ENCODE measurements at regions not wholly inside any gene's neighbourhood (a gene's known extent, or its start where the extent isn't known, plus 50 kb on each side); places are given as distances from the start of the nearest gene placed in this dataset.

DNA sequence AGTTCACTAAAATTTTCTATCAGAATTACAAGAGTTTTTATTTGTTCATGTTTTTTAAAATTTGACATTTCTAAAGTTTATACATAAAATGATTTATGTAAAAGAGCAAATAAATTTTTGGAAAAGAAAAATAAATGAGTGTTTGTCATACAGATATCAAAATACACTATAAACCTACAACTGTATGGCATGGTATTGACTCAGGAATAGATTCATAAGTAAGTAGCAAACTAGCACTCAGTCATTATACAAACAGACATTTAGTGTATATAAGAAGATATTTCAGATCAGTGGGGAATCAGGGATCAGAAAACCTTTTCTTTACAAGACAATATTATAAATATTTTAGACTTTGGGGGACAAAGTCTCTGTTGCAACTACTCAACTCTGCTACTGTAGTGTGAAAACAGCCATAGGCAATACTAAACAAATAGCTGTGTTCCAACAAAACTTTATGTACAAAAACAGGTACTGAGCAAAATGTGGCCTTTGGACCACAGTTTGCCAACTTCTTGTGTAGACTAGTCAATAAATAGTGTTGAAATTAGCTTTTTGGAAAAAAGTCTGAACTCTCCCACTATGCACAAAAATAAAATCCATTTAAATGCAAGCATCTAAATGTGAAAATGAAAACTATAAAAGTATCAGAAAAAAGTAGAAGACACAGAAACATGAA is 508.8 kb upstream of the CAMK1G start:
- Histone ChIP-seq H3K27ac (ENCODE audit: low read length) (no peak overlapping the region), H3K27me3 (ENCODE audit: insufficient read depth, low read length, poor library complexity) (no peaks in the 10 kb centered on the region), H4K20me1 (ENCODE audit: insufficient read depth, low read length) (no peaks in the 10 kb centered on the region), H2AFZ (ENCODE audit: low read depth, low read length) (no peak overlapping the region), H3K79me2 (ENCODE audit: insufficient read depth, low read length) (no peaks in the 10 kb centered on the region), H3K9me3 (ENCODE audit: insufficient read depth, low read length, severe bottlenecking) (no peaks in the 10 kb centered on the region), H3K4me1 (ENCODE audit: insufficient read depth, low read length) (no peaks in the 10 kb centered on the region), H3K4me2 (ENCODE audit: insufficient read depth, low read length) (no peak overlapping the region), H3K36me3 (ENCODE audit: insufficient read depth, low read length) (no peaks in the 10 kb centered on the region), H3K4me3 (ENCODE audit: low read depth in 1 of 2, low read length in 2 of 2) (no peak overlapping the region), H3K9ac (ENCODE audit: low read depth, low read length) (no peak overlapping the region)
- no peak for ATAC-seq (ENCODE audit: insufficient read depth, low read depth)
- no peak for DNase-seq
- TF ChIP-seq, protein P1, sequence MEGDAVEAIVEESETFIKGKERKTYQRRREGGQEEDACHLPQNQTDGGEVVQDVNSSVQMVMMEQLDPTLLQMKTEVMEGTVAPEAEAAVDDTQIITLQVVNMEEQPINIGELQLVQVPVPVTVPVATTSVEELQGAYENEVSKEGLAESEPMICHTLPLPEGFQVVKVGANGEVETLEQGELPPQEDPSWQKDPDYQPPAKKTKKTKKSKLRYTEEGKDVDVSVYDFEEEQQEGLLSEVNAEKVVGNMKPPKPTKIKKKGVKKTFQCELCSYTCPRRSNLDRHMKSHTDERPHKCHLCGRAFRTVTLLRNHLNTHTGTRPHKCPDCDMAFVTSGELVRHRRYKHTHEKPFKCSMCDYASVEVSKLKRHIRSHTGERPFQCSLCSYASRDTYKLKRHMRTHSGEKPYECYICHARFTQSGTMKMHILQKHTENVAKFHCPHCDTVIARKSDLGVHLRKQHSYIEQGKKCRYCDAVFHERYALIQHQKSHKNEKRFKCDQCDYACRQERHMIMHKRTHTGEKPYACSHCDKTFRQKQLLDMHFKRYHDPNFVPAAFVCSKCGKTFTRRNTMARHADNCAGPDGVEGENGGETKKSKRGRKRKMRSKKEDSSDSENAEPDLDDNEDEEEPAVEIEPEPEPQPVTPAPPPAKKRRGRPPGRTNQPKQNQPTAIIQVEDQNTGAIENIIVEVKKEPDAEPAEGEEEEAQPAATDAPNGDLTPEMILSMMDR (IDR thresholded peaks at IDR 0.05; ENCODE audit: borderline replicate concordance, extremely low read depth, low read length, poor library complexity, severe bottlenecking) = no peak
- no peak for TF ChIP-seq EZH2 (IDR thresholded peaks at IDR 0.05; ENCODE audit: borderline replicate concordance, low read depth, low read length, severe bottlenecking)

DNA sequence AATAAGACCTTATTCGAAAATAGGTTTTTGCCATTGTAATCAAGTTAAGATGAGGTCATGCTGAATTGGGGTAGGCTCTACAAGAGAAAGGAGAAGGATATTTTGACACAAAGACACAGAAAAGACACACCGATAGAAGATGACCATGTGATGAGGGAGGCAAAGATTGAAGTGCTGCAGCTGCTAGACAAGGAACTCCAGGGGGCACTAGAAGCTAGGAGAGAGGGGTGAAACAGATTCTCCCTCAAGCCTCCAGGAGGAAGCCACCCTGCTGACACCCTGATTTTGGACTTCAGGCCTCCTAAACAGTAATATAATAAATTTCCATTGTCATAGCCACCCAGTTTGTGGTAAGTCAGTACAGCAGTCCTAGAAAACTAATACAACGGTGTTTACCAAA is 506.8 kb upstream of the CAMK1G start:
- Histone ChIP-seq H3K9me3 (ENCODE audit: insufficient read depth, low read length, severe bottlenecking) (no peaks in the 10 kb centered on the region), H3K9ac (ENCODE audit: low read depth, low read length) (no peak overlapping the region), H3K27ac (ENCODE audit: low read length) (no peak overlapping the region), H3K27me3 (ENCODE audit: insufficient read depth, low read length, poor library complexity) (no peaks in the 10 kb centered on the region), H3K36me3 (ENCODE audit: insufficient read depth, low read length) (no peaks in the 10 kb centered on the region), H3K4me2 (ENCODE audit: insufficient read depth, low read length) (no peak overlapping the region), H3K4me1 (ENCODE audit: insufficient read depth, low read length) (no peaks in the 10 kb centered on the region), H3K79me2 (ENCODE audit: insufficient read depth, low read length) (no peaks in the 10 kb centered on the region), H3K4me3 (ENCODE audit: low read depth in 1 of 2, low read length in 2 of 2) (no peak overlapping the region), H2AFZ (ENCODE audit: low read depth, low read length) (no peak overlapping the region), H4K20me1 (ENCODE audit: insufficient read depth, low read length) (no peaks in the 10 kb centered on the region)
- DNase-seq = peak; percentile 16
- peak; percentile 56; the same call in 1 of the 3 replicates for ATAC-seq (ENCODE audit: insufficient read depth, low read depth)
- TF ChIP-seq, protein P1 (IDR thresholded peaks at IDR 0.05; ENCODE audit: borderline replicate concordance, extremely low read depth, low read length, poor library complexity, severe bottlenecking) = peak; percentile 61
- no peak for TF ChIP-seq EZH2 (IDR thresholded peaks at IDR 0.05; ENCODE audit: borderline replicate concordance, low read depth, low read length, severe bottlenecking)

- Histone ChIP-seq H3K27me3 (ENCODE audit: insufficient read depth, low read length, poor library complexity) (no peaks in the 10 kb centered on the region), H4K20me1 (ENCODE audit: insufficient read depth, low read length) (no peaks in the 10 kb centered on the region), H2AFZ (ENCODE audit: low read depth, low read length) (no peak overlapping the region), H3K27ac (ENCODE audit: low read length) (no peak overlapping the region), H3K36me3 (ENCODE audit: insufficient read depth, low read length) (no peaks in the 10 kb centered on the region), H3K9ac (ENCODE audit: low read depth, low read length) (no peak overlapping the region), H3K4me3 (ENCODE audit: low read depth in 1 of 2, low read length in 2 of 2) (no peak overlapping the region), H3K4me1 (ENCODE audit: insufficient read depth, low read length) (no peaks in the 10 kb centered on the region), H3K79me2 (ENCODE audit: insufficient read depth, low read length) (no peaks in the 10 kb centered on the region), H3K9me3 (ENCODE audit: insufficient read depth, low read length, severe bottlenecking) (no peaks in the 10 kb centered on the region), H3K4me2 (ENCODE audit: insufficient read depth, low read length) (no peak overlapping the region)
- no peak for ATAC-seq (ENCODE audit: insufficient read depth, low read depth)
- DNase-seq = no peak
- no peak for TF ChIP-seq EZH2 (IDR thresholded peaks at IDR 0.05; ENCODE audit: borderline replicate concordance, low read depth, low read length, severe bottlenecking)
- TF ChIP-seq, protein P1 (IDR thresholded peaks at IDR 0.05; ENCODE audit: borderline replicate concordance, extremely low read depth, low read length, poor library complexity, severe bottlenecking) = no peak
Observed at GRCh38 chr1:209080170-209080781, 503.2 kb upstream of the CAMK1G start.

All from DND-41 (cell line).